GM19397 (cell line): ENCODE measurements at regions not wholly inside any gene's neighbourhood (a gene's known extent, or its start where the extent isn't known, plus 50 kb on each side); places are given as distances from the start of the nearest gene placed in this dataset.
A peak's percentile ranks its signal among the peaks of the same experiment; 100 is the strongest.

Experiments used
- ATAC-seq: cut with Tn5 transposase; IDR thresholded peaks from one replicate; pipeline ENCODE4 v1.9.1; 2021; ENCODE audit warnings: mild to moderate bottlenecking, moderate library complexity; ENCODE audit not compliant: unreplicated experiment

DNA sequence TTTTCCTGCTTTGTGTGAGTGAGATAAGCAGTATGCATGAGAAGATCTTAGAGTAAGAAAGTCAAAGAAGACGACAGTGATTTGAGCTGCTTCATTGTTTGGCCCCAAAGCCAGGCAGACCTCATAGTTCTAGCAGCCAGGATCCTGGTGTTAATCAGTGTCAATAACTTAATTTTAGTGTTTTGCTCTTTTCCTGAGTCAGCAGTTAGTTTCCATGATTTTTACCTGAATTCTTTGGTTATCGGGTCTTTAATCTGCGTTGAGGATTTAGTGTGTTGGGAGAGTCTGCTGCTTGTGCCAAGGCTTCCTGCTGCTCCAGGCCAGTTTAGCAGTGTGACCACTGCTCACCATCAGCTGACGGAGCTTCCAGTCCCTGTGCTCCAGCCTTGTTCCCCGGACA, 241.6 kb upstream of the SOX5 start:
- ATAC-seq: no peak

- ATAC-seq: no peak
These were observed 236.3 kb upstream of the SOX5 start for GRCh38 chr12:24185782-24186181.

DNA sequence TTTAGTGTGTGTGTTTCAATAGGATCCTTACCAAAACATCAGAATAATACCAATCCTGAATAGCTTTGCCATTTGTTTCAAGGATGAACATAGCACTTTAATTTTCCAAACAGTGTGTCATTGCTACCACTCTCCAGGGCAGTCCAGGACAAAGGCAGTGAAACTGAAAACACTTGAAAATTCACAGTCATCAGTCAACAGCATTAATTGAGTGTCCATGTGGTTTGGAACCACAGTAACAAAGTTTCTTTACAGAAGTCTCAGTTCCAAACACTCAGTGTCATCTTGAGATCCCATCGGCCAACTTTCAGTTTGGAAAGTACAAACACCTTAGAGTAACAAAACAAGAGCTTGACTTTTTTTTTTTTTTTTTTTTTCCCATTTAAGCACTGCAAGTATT, 228.4 kb upstream of the SOX5 start:
- ATAC-seq: peak; percentile 60

GRCh38 chr12:24175929-24176328, 226.5 kb upstream of the SOX5 start:
- ATAC-seq: no peak

GRCh38 chr12:24175284-24175683, 225.8 kb upstream of the SOX5 start:
- ATAC-seq: no peak

- ATAC-seq: no peak
These were observed 223.6 kb upstream of the SOX5 start for GRCh38 chr12:24173067-24173466.

DNA sequence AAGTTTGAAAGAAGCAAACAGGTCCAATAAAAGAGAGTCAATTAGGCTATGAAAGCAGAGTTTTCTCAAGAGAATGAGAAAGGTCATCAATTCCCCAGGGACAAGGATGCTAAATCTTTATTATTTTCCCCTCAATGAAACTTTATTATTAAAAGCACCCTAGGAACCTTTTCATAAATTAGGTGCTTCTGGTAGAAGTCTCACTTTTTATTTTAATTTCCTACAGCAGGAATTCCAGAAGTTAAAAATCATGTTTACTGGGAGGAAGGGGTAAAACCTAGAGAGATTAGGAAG, 223.2 kb upstream of the SOX5 start:
- no peak for ATAC-seq

DNA sequence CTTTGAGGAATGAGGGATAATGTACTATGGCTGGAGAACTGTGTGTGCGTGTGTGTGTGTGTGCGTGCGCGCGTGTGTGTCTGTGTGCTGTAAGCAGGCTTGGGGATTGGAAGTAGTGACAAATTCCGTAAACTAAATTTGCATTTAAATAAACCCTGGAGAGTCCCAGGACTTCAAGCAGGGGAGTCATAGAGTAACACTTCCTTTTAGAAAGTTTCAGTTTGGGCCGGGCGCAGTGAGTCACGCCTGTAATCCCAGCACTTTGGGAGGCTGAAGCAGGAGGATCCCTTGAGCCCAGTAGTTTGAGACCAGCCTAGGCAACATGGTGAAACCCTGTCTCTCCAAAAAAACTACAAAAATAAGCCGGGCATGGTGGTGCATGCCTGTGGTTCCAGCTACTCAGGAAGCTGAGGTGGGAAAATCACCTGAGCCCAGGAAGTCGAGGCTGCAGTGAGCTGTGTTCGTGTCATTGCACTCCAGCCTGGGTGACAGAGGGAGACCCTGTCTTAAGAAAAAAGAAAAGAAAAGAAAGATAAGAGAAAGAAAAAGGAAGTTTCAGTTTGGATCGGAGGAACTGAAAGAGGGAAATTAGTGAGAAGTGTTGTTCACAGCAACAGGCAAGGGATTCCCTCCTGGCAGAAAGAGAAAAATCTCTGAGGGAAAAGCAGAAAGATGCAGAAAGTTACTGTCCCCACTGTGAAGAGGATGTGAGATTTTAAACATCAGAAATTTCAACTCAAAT, 222.7 kb upstream of the SOX5 start:
- peak; percentile 70 for ATAC-seq

DNA sequence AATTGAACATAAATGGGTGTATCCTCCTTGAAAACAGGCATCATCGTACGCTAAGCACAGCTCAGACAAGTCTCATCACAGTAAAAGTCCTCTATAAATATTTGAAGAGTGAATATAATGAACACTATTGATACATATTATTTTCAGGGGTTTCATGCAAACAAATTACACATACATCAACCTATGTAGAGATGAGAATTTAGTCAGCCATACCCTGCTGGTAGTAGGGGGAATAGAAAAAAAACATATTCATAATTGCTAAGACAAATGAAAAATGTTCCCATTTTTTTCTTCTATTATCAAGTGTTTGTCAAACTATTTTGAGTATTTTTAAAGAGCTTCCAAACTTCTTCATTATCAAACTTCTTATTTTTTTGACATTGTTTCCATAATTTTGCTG, 205.6 kb upstream of the SOX5 start:
- ATAC-seq: no peak

DNA sequence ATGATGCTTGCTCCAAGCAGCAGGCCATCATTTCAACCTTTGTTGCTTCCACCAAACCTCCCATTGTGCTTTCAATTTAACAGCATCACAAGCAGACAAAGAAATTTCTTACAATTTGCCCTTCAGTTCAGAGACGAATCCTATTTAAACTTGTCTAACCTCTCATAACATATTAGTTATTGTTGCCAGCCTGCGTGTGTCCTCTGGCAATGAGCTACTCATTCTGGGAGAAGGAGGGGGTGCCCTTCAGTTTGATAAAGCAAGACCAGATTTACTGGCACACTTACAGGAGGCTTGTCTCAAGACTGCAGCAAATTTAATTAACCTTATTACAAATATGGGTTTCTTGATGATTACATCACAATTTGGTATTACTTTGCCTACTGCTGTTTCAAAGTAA, 203.6 kb upstream of the SOX5 start:
- ATAC-seq: no peak

- ATAC-seq: no peak
These were observed 202.8 kb upstream of the SOX5 start for GRCh38 chr12:24152270-24152669.

GRCh38 chr12:24143928-24144327, 194.5 kb upstream of the SOX5 start:
- ATAC-seq: no peak

DNA sequence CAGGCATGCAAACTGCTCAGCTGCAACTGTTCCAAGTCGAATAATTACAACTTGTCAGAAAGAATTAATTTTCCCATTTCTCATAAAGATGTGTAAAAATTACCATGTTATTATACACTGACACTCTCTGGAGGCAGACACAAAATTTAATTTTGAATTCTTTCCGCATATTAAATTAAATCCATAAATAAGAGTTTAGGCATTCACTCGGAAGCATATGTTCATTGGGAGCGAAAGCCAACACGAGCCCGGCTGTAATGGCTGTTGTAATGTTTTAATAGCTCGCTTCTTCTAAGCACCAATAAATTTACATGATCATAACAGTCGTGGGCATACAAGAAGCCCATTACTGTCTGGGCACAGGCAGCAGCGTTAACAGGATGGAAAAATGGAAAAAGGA, 189.6 kb upstream of the SOX5 start:
- no peak for ATAC-seq

- no peak for ATAC-seq
These were observed 188.6 kb upstream of the SOX5 start for GRCh38 chr12:24138041-24138440.

- ATAC-seq: no peak
These were observed 185.8 kb upstream of the SOX5 start for GRCh38 chr12:24135158-24135850.

DNA sequence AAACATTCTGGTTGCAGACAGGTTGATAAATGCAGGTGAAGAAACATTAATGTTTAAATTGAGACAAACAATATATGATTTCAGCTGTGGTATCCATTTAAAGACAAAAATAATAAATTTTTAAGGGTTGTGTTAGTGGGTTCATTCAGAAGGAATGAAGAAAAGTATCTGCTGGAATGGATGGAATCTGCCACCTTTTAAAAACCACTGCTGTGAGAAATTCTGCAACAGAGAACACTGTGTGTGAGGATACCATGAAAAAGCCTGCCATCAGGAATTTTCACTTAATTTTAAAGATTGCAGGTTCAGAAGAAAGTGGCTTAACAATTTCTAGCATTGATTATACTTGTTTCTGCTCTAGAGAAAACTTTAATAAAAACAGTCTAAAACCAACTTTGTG, 184.6 kb upstream of the SOX5 start:
- no peak for ATAC-seq

GRCh38 chr12:24133384-24133783, 183.9 kb upstream of the SOX5 start:
- ATAC-seq: no peak

DNA sequence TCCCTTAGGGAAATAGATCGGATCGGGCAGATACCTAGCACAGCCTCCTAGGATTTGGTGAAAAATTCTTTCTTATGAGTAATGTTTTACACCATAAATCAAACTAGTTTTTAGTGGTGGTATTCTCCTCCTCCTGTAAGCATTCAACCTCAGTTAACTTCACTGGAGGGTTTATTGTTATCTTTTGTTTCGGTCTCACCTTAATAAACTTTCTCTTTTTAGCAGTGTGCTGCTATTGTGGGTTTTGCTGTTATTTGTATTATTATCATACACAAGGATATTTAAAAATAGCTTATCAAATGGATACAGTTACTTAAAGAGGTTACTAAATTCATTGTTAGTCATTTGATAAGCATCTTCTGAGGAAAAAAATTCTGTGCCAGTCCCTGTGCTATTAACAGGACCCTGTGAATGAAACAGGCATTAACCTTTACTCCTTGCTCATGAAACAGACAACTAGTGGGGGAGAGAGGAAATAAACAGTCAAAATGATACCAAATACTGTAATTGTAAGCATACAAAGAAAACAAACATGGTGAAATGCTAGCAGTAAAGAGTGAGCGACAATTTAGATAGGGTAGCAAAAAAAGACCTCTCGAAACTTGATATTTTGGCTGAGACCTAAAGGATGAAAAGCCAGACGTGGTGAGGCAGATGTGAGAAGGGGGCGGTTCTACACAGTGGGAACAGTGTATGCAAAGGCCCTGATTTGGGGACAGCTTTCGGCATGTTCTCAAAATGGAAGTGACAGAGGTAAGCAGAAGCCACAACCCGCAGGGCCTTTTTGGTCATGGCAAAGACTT, 178.7 kb upstream of the SOX5 start:
- ATAC-seq: peak; percentile 83

- ATAC-seq: no peak
These were observed 175.8 kb upstream of the SOX5 start for GRCh38 chr12:24125280-24125679.

- no peak for ATAC-seq
These were observed 172.4 kb upstream of the SOX5 start for GRCh38 chr12:24121911-24122310.

- ATAC-seq: no peak
These were observed 169.2 kb upstream of the SOX5 start for GRCh38 chr12:24118668-24119067.

DNA sequence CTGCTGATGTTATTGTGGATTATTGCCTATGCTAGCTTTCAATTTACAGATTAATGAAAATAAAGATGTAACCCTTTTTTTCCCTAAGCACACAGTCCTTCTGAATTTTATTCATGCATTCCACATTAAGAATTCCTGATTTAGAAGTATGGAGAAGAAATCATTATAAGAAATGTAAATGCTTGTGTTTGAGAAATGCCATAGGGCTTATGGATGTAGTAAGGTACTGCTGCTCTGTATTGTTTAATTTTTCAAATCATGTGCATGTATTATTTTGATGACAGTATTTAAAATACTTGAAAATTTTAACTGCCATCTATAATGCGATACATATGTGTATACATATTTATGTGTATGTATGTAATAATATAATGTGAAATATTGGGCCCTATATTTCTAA, 167.1 kb upstream of the SOX5 start:
- ATAC-seq: no peak
